Glomerular endothelial cell (primary cell): ENCODE measurements at regions not wholly inside any gene's neighbourhood (a gene's known extent, or its start where the extent isn't known, plus 50 kb on each side); places are given as distances from the start of the nearest gene placed in this dataset.

Experiments used
- DNase-seq: peaks from one replicate; pipeline ENCODE4 v3.0.0-alpha.2; 2011; ENCODE audit warnings: low read depth, low spot score; ENCODE audit errors: extremely low read depth

DNA sequence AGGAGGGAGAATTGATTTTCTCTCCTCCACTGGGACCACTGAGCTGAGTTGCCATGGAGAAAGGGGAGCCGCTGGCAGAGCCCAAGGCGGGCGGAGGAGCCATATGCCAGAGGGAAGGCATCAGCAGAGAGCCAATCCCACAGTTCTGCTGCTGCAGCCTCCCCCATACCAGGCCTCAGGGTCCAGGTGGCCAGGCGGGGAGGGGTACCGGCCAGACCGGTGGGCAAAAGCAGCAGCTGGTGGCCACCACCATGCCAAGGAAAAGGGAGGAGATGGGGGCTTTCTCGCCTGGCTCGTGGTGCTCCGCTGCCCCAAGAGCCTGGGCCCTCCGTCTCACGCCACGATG lies 72.8 kb downstream of the PITPNM2 start:
- DNase-seq, result no peak

DNA sequence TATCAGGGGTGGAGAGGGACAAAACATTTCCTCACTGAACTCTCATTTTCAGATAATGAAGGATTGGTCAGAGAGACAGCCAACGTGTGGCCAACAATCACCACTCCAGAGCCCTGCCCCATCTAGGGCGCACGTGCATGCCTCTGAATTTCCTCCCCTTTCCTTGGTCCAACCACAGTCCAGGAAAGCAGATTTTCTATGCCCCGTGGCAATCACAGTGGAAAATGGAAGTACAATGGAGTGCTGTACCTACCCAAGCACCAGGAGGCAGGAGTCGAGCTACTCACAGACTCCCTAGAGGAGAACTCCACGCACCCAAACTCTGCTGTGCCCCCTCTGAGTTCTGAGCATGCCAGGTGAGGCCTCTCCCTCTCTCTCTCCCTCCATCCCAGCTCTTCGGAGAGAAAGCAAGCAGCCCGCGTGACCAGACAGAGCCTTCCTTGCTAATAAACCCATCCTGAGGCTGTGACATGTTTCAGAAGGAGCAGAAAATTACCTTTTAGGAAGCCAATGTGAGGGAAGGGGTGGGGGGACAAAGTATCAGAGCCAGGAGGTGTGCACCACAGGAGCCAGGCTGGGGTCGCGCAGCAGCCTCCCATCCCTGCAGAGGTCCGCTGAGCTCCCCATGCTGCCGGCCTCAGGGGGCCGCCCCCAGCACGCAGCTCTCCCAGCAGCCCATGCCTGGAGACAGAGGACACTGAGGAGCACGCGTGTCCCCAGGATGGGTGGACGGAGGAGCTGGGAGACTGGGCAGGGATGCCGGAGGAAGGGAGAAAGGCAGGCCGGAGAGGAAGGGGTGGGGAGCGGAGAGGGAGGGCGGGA lies 73.4 kb downstream of the PITPNM2 start:
- DNase-seq, result no peak

DNA sequence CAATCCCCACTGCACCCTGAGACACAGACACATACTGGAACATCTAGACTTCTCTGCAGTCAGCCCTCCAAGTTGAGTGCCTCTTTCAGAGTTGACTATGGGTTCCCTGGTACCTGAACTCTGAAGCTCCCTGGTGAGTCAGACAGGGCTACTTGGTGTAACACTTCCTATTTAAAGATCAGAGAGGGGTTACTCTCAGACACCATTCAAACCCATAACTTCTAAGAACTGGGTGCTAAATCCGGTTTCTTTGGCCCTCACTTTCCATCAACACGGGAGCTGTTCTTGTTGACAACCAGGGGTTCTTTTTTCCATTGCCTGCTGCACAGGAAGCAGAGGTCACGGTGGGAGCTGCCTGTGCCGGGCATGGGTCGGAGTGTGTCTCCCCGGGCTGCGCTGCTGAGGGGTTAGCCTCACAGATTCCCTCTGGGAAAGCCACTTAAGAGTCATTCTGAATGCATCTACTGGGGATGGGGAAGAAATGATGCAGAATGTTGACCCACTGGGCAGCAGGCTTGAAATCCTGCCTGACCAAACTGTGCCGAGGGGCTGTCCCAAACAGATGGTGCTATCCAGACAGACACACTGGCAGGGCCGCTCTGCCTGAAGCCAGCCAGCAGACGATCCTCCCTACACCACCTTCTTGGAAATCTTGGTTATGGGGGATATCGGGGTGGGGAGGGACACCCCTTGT lies 74.1 kb downstream of the PITPNM2 start:
- DNase-seq, result no peak

DNA sequence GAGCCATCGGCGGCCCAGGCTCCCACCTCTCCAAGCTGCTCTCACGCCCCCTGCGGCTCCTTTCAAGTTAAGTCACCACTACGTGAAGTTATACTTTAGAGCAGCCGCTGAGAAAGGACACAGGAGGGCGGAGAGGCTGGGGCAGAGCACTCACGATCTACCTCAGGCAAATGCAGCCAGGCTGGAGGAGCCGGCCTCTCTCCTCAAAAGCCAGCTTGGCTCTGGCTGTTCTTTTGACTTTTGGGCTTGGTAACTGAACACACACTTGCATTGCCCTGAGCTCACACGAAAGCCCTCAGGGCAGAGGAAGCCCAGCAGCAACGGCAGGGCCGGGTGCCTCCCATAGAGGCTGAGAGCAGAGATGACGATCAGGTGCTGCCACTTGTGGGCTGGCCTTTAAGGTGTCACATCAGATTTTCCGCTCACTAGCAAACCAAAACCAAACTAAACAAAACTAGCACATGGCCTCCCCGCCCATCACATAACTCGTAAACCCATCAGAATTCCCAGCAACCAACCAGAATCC lies 75.2 kb downstream of the PITPNM2 start:
- no peak for DNase-seq

DNA sequence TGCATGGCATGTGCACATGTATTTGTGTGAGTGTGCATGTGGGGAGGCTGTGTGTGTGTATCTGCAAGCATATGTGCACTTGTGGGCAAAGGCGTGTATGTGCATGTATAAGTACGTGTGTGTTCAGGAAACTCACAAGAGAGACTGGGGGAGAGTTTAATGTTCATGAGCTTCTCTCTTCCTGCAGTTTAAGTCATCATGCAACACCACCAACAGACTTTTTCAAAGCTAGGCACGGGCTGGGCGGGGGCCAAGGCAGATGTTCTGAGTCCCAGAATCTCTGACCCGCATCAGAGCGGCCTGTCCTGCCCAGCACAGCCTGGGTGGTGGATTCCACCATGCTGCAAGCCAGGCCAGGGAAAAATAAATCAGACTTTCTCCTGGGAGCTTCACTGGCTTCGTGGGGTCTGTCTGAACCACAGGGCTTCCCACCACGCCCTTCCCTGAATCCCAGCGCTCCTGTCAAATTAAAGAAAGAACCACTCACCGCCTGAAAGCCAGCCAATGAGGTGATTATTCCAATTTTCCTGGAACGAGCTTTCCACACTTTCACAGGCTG lies 75.7 kb downstream of the PITPNM2 start:
- no peak for DNase-seq

DNA sequence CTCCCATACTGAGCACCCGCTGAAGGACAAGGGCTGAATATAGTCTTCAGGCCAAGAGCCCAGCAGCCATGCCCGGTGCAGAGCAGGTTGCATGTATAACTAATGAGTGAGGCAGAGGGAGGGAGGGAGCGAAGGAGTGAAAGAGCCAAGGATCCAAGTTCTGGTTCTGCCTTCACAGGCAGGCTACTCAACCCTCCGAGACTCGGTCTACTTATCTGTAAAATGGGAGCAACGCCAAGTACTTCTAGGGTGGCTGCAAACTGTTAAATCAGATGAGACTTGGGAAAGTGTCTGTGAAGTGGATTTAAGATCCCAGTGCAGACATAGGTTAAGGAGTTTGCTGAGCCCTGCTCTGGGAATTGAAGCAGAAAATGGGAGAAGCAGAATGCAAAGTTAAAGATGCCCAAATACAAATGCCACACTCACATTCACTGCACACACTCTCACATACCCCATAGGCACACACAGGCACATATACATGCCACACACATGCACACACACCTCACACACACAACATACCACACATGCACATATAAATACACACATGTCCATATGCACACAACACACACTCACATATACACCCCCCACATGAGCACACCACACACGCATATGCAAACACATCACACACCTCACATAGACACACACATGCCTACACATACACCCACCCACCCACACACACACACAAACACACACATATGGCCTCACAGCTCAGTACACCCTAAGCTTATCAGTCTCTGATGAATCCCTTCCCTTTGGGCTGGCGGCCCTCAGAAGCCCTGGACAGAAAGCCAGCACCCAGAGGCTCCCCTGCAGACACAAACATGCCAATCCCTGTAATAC lies 76.7 kb downstream of the PITPNM2 start:
- no peak for DNase-seq

DNA sequence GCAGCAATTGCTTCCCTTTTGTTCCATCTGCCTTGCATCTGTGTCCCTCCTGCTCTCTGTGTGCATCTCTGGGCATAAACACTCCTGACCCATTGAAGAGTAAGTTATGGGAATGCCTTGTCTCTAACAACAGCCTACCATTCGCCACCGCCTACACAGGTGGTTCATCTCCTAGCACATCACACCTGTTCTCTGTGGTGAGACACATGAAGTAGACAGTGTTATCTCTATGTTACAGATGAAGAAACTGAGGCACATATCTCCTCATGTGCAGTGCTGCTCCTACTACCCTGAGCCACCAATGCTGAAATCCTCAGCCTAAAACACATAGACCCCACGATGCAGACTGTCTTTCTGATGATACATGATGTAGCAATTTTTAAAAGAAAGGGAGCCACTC lies 77.6 kb downstream of the PITPNM2 start:
- no peak for DNase-seq

DNA sequence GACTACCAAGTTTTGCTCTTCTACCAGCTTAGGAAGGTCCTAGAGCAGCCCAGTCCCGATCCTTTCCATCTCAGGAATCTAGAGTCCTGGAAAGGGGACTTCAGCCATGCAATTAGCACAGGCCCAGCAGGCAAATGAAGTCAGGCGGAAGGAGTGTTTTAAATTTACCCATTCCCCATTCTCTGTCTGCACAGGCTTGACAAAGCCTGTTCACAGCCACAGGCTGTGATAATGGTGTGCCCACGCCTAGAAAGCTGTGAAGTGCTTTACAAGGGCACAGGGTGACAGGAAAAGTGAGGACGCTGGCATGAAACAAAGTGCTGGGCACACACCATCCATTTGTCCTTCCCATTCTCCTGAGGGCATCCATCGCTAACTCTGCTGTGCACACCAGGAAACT lies 79.0 kb downstream of the PITPNM2 start:
- no peak for DNase-seq

DNA sequence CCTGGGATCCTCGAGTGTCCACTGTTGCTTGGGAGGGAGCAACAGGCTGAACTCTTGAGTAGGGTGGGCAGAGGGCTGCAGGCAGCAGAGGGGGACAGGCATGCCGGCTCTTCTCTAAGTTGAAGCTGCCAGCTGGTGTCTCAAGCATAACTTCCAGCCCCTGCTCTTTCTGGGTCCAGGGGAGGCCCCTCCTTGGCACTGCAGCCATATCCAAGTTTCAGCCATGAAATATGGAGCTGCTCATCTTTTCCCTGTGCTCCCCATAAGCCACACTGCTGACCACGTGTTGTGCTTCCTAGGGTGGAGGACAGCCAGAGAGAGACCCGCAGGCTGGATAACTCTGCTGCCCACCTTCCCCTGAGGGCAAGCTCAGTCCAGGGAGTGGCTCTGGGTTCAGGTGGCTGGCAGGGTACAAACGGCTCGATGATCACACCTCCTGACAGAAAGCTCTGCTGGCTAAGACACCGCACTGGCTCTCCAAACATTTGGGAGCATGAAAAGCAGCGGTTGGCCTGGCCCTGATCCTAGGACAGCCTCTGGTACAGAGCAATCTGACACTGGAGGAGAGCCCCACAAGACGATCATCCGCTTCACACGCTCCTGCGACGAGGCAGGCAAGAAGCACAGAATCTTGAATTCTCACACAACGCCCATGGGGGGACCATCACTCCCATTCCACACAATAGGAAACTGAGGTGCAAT lies 79.6 kb downstream of the PITPNM2 start:
- DNase-seq, result no peak

DNA sequence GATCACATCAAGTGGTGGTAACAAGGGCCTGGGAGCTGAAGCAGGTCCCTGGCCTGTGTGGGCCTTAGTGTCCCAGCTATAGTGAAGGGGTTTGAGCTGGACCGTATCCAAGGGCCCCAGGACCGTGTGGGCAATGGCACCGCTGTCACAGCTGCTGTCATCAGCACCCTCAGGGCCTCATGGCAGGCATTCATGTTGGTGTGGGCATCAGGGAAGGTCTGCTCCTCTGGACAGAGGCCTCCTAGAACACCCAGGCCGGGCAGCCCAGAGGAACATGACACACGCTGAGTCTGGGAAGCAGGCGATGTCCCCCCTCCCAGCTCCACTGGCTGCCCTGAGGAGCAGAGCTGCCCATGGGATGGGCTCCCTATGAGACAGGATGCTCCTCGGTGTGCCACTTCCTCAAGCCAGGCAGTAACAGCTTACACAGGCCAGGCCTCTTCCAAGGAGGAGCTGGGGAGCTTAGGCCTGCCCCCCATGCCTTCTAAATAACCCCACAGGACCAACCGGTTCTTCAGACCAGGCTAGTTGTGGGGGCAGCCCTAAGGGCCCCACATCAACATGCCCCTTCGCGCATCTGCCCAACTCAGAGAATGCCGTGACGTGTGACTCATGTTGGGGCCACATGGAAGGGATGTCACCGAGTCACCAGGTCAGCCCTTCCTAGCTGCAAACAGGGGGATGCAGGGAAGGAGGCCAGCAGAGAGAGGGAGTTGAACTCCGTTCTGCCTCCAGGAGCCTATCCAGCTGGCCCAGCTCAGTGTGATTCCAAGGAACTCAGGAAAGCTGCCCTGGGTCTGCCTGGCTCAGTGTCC lies 80.4 kb downstream of the PITPNM2 start:
- no peak for DNase-seq

DNA sequence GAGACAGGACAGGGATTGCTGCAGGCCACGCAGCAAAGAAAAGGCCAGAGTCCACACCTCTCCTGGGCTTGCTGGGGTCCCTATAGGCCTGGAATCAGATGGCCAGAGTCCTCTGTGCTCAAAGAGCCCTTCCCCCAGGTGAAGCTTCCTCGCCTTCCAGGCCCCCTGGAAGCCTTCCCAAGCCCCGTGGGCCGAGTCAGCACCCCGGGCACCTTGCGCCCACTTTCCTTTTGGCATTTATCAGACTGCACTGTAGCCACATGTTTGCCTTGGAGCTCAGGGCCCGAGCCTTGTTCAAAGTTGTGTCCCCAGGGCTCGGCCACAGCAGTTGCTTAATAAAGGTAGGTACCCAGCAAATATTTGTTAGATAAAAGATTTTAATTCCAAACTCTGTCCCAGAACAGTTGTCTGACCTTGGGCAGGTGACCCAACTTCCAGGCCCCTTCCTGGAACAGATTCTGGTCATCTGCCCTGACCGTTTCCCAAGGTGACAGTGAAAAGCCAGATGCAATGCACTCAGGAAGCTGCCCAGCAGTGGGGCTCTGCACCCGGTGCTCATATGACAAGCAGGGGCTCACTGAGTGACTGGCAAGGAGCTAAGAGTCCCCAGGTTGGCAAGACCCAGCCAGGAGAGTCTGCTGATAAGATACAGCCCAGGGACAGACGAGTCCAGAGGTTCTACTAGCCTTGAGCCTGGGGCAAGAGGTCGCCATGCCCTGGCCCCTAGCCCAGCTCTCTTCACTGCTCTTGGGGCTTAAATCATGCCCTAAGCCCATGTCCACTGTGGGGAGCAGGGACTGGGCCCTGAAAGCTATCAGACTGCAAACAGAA lies 81.2 kb downstream of the PITPNM2 start:
- no peak for DNase-seq

DNA sequence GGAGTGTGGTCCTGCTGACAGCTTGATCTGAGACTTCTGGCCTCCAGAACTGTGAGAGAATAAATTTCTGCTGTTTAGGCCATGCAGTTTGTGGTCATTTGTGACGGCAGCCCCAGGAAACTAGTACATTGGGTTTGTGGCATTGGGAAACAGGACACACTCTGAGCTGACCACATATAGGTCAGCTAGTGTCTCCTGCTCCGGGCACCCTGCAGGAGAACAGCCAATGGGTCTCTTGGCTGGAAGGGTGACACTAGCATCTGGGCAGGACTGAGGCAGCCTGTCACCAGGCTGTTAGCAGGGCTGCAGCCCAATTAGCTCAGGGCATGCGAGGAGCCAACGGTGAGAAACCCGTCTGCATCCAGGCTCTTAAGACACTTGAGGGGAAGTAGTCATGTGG lies 83.2 kb downstream of the PITPNM2 start:
- no peak for DNase-seq

DNA sequence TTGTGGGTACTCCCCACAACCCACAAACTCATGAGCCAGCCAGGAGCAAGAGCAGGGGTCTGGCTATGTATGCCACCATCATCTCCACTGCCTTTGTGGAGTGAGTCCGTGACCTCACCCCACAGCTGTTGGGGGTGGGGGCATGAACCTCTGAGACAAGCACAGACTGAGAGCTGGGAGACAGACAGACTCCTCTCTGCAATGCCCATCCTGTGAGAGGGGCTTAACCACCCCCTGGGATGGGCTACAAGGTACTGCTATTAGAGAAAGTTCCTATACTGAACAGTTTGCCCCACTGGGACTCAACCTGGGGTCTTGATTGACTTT lies 84.5 kb downstream of the PITPNM2 start:
- no peak for DNase-seq

DNA sequence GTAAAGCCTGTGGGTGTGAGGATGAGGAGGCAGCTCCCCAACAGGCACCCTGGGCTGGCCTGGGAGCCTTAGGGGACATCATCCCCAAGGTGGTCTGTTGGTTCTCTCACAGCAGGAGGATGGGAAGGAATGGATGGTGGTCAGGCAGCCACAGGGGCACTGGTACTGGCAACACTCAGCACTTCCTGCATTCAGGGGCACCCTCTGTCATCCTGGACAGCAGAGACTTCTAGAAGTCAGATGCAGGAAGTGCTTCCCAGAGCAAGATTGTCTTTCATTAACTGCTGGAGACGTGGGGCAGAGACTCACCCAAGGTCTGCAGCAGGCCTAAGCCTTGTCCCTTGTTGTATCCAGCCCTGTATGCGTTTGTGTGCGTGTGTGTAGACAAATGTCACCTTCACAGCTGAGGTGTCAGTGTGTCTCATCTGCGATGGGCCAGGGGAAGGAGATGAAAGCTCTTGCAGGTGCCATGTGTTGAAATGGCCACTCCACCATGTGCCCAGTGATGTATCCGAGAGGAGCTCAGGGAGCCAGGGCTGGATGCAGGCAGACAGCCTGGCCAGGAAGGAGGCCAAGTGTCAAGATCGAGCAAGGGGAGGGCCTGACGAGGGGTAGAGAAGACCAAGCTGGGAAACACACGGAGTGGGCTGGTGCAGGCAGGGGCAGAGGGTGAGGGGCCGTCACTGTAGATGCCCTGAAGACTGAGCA lies 85.1 kb downstream of the PITPNM2 start:
- no peak for DNase-seq

DNA sequence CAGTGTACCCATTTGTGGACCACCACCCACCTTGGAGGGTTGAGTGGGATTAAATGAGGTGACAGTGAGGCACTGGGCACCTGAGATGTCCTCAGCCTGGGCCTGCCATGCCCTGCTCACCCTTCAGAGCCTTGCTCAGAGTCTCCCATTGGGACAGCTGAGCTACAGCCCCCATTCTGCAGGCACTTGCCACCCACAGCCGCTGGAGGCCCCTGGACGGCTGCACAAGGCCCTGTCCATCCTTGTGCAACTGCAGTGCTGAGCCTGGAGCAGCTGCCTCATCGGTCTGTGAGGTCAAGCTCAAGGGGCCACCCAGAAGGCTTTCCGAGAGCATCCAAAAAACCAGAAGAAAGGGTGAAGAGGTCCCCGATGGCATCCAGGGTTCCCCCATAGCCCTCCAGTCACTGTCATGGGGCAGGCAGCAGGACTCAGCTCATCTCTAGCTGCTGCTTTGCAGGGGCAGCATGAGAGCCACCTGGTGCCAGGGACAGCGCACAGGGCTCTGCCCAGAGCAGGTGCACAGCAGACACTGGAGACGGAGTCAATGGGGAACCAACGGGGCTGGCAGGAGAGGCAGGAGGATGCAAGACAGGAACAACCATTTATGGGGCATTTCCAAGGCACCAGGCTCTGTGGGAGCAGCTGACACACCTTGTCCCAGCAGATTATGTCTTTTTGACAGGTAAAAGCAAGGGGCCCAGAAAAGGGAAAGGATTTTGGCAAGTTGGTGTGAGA lies 84.6 kb downstream of the ARL6IP4 start:
- DNase-seq, result no peak

DNA sequence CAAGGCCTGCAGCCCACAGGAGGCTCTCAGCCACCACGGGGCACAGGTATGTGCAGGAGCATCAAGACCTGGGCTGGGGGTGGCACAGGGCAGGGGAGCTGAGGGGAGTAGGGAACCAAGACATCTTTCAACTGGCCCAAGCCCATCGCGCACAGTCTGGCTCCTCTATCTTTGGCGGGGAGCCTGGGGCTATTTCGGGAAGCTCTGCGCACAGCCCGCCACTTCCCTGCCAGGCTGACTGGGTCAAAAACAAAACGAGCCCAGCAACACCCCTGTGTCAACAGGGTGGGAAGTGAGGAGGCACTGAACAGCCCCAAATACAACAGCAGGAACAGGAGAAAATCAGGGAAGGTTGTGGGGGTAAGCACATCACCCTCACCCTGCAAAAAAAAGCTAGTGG lies 83.9 kb downstream of the ARL6IP4 start:
- DNase-seq, result no peak

DNA sequence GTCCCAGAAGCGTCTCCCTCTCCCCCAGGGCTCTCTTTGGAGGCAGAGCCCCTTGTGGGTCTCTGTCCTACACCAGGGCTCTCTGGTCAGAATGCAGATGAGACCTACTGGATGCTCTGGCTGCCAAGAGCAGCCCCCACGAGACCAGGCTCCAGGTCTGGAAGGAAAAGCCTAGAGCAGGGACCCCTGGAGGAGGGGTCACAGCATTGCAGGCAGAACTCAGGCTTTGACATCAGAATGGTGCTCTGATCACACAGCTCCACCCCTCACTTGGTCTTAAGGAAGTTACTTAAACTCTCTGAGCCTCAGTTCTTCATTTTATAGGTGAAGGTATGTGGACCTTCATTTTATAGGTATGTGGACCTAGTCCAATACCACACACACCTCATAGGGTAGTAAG lies 83.1 kb downstream of the ARL6IP4 start:
- no peak for DNase-seq
